HL-60/S4 (cell line): ENCODE measurements at regions not wholly inside any gene's neighbourhood (a gene's known extent, or its start where the extent isn't known, plus 50 kb on each side); places are given as distances from the start of the nearest gene placed in this dataset.

Experiments used
- in situ Hi-C: fragments of 300-500 bp; cut with MboI; formaldehyde crosslinking; loops from 2 replicates; pipeline ENCODE4 v1.14.3; 2022; ENCODE audit warnings: low sequenced_read_pairs

- in situ Hi-C loops, result no loop called here
Observed at GRCh38 chr12:107436836-107437235, 248.8 kb upstream of the PWP1 start.

- in situ Hi-C loops, result no loop called here
Observed at GRCh38 chr12:107437954-107438353, 247.6 kb upstream of the PWP1 start.

- in situ Hi-C loops, result no loop called here
Observed at GRCh38 chr12:107439026-107439738, 246.4 kb upstream of the PWP1 start.

DNA sequence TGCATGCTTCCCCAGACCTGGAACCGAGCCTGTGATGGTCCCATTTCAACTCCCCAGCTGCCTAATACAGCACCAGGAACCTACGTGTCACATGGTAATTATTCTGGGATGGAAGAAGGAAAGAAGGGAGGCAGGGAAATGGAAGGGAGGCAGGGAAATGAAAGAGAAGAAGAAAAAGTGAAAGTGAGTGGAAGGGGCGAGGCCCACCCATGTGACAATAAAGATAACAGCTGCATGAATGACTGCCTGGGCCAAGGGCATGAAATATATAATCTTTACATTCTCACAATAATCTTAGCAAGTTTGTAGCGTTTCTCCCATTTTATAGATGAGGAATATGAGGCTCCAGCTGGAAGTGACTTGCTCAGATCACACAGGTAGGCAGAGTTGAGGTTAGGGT lies 245.0 kb upstream of the PWP1 start:
- in situ Hi-C loops, result no loop called here

DNA sequence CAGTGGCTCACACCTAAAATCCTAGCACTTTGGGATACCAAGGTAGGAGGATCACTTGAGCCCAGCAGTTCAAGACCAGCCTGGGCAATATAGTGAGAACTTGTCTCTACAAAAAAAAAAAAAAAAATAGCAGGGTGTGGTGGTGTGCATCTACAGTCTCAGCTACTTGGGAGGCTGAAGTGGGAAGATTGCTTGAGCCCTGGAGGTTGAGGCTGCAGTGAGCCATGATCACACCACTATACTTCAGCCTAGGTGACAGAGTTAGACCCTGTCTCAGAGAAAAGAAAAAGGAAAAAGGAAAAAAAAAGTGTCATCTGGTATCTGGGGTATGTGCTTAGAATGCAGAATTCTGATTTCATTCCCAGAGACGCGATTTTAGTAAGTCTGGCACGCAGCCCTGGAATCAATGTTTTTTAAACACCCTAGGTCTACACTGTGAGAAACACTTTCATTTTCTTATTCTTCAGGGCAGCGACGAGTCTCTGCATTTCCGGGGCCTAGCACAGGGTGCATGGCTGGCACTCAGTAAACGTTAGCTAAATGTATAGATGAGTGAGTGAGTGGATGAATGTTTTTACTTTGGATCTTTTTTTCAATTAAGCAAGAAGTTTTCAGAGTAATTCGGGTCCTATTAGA lies 243.8 kb upstream of the PWP1 start:
- in situ Hi-C loops, result no loop called here

GRCh38 chr12:107442326-107442987 lies 243.1 kb upstream of the PWP1 start:
- in situ Hi-C loops, result no loop called here

GRCh38 chr12:107443320-107444090 lies 242.1 kb upstream of the PWP1 start:
- in situ Hi-C loops, result no loop called here

GRCh38 chr12:107444771-107445170 lies 240.8 kb upstream of the PWP1 start:
- in situ Hi-C loops, result no loop called here

DNA sequence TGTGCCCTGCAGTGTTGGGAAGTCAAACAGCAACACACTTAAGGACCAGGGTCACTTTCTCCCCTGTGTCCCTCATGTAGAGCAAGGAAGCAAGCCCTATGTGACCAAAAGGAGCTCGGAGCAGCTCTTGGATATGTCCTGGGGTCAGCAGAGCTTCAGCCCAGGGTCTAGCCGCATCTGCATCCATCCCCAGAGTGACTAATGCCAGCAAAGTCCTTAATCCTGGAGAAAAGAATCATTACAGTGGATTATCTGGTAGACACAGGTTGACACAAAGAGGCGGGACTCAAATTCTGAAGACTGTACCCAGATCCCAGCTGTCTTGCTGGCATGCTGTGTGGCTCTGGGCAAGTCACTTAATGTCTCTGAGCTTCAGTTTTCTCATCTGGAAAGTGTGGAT lies 239.1 kb upstream of the PWP1 start:
- in situ Hi-C loops, result no loop called here

- in situ Hi-C loops, result no loop called here
Observed at GRCh38 chr12:107447336-107447735, 238.3 kb upstream of the PWP1 start.

DNA sequence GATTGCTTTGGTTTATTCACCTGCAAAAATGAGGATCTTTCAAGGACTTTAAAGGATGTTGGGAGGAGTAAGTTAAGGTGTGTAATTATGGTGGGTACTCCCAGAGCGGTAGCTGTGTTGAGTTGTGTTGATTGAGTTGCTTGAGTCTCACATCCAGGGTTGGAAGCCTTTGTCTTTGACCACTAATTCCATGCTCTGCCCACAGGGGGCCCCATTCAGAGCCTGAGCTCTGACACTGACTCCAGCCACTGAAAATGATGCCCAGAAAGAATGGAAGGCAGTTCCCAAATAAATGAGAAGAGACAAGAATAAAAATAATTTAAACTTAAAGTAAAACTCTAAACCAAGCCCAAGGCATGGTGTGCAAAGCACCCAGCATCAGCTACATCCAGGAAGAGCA lies 237.4 kb upstream of the PWP1 start:
- in situ Hi-C loops, result no loop called here

GRCh38 chr12:107449891-107450290 lies 235.7 kb upstream of the PWP1 start:
- in situ Hi-C loops, result no loop called here

GRCh38 chr12:107450541-107450940 lies 235.1 kb upstream of the PWP1 start:
- in situ Hi-C loops, result no loop called here

DNA sequence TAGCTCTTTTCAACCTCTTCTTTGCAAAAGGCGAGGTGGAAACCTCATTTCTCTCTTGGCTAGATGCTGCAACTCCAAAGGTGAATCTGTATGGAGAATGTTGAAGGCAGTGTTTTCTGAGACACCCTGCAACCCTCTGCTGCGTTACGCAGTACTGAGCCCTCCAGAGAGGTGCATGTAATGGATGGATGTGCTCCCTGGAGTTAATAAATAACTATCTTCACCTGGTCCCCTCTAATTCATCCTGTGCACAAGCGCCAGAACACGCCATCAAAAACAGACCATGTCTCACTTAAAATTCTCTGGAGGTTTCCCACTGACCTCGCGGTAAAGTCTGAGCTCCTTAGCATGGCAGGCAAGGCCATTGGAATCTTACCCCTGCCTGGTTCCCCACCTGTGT lies 234.4 kb upstream of the PWP1 start:
- in situ Hi-C loops, result no loop called here

DNA sequence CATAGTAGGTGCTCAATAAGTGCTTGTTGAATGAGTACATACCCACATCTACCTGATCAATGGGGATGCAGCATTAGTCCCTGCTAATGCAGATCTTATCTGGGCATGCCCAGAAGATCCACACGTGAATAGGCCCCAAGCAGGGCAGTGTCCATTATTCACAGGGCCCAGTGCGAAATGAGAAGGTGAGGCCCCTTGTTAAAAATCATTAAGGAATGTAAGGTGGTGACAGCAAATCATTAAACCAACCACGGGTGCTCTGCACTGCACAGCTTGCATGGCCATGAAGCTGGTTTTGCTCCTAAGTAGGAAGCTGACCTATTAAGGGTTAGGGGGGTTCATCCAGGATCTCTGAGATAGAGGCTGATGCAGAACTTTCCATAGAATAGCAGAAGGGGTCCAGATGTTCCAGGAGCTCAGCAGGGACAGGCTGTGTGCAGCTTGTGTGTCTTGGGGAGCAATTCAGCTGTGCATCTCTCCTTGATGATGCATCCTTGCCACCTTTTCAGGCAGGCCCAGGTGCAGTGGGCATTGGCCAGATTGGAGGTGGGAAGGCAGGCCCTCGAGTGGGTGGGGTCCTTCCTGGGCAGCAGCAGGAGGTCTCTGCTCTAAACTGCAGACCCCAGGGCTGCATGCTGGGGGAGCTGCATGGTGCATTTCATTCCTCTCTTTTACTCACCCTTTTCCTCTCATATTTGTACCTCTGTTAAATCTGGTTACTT lies 231.3 kb upstream of the PWP1 start:
- in situ Hi-C loops, result no loop called here

GRCh38 chr12:107457362-107457935 lies 228.2 kb upstream of the PWP1 start:
- in situ Hi-C loops, result no loop called here

DNA sequence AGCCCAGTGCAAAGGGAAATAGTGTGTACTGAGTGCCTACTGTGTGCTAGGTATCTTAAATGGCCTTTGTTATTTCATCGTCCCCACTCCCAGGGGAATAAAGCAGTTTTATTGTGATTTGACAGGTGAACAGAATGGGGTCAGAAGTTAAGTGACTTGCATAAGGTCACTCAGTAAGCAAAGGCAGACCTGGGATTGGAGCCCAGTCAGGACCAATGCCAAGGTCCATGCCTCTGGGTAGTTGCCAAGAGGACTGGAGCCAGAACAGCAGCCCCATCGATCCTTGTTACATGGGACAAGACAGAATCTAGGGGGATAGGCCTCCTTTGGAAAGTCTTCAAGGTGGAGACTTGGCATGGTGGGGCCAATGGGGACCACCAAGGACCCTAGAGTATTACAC lies 227.4 kb upstream of the PWP1 start:
- in situ Hi-C loops, result no loop called here

- in situ Hi-C loops, result no loop called here
Observed at GRCh38 chr12:107458990-107459389, 226.6 kb upstream of the PWP1 start.

GRCh38 chr12:107459641-107460040 lies 226.0 kb upstream of the PWP1 start:
- in situ Hi-C loops, result no loop called here

DNA sequence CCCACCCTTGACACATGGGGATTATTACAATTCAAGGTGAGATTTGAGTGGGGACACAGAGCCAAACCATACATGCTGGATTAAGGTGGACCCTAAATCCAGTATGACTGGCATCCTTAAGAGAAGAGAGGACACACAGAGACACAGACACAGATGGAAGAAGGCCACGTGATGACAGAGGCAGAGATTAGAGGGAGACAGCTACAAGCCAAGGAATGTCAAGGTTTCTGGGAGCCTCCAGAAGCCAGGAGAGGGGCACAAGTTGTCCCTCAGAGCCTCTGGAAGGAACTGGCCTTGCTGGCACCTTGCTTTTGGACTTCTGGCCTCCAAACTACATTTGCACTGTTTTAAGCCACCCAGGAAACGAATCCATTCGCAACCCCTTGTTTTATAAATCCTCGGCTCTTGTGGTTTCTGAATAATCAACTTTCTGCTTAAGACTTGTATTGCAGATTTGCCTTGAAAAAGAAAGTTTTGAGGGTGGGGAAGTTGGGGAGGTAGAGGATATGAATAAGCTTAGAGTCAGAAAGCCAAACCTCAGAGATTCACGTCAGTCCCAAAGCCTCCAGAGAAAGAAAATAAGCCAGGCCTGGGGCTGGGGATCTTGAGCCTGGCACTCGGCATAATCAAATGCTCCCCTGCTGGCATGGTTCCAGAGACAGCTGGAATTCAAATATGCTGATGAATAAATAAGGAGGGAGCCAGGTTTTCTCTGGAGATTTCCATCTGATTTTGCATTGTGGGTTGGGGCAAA lies 224.2 kb upstream of the PWP1 start:
- in situ Hi-C loops, result no loop called here
